Activated CD8-positive, alpha-beta memory T cell treated with anti-CD3 and anti-CD28 coated beads for 4 hours (primary cell): ENCODE measurements at regions not wholly inside any gene's neighbourhood (a gene's known extent, or its start where the extent isn't known, plus 50 kb on each side); places are given as distances from the start of the nearest gene placed in this dataset.
"Not testable (repeated sequence)": the region's sequence is repeated elsewhere in the genome, so short reads cannot be mapped to it uniquely, and the experiment has no call there.

Source experiments
- DNase-seq, 2 donors: peaks; one replicate each; pipeline ENCODE4 v3.0.0-alpha.2; 2020; ENCODE audit warnings: low read depth in 2 of 2

- no peak for DNase-seq
Observed at GRCh38 chr1:232352366-232352765, 277.6 kb downstream of the SIPA1L2 start.

- no peak for DNase-seq
Observed at GRCh38 chr1:232351335-232351734, 278.6 kb downstream of the SIPA1L2 start.

GRCh38 chr1:232346844-232347243 is 283.1 kb downstream of the SIPA1L2 start:
- DNase-seq = no peak

DNA sequence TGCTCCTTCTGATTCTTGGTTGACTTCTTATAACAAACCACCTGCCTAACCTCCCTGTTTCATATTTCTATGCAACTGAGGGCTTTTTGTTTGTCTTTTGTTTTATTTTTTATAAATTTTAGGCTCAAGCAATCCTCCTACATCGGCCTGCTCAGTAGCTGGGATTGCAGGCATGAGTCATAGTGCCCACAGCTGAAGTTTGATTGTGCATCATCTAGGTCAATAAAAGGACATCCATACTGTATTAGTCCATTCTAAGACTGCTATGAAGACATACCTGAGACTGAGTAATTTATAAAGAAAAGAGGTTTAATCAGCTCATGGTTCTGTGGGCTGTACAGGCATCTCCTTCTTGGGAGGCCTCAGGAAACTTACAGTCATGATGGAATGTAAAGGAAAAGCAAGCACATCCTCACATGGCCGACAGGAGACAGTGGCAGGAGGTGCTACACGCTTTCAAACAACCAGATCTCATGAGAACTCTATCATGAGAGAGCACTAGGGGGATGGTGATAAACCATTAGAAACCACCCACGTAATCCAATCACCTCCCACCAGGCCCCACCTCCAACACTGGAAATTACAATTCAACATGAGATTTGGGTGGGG is 285.0 kb downstream of the SIPA1L2 start:
- DNase-seq = no peak

DNA sequence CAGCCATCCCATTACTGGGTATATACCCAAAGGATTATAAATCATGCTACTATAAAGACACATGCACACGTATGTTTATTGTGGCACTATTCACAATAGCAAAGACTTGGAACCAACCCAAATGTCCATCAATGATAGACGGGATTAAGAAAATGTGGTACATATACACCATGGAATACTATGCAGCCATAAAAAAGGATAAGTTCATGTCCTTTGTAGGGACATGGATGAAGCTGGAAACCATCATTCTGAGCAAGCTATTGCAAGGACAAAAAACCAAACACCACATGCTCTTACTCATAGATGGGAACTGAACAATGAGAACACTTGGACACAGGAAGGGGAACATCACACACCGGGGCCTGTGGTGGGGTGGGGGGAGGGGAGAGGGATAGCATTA is 285.7 kb downstream of the SIPA1L2 start:
- not testable (repeated sequence) for DNase-seq

- no peak for DNase-seq
Observed at GRCh38 chr1:232340446-232340845, 289.5 kb downstream of the SIPA1L2 start.

- DNase-seq = no peak
Observed at GRCh38 chr1:232339073-232339472, 290.9 kb downstream of the SIPA1L2 start.

DNA sequence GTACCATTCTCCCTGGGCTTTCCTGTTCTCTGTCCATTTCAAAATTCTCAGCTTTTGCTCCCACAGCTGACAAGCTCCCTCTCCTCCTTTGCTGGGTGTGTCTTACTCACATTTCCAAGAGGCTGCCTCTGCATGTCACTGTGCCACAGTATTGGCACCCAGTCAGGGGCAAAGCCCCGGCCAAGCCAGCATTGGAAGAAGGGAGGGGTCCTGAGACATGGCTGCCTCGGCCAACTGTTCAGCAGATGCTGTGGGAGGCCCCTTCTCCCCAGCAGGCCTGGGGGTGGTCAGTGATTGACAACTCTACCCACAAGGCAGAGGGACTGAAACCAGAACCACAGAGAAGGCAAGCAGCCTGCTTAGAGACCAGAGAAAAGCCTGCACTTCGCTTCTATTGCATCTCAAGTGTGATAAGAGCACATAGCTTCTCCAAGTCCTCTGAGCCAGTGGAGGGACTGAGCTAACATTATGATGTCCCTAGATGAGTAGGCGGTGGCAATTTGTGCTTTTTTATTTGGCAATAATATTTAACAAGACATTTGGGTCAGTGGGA is 294.1 kb downstream of the SIPA1L2 start:
- DNase-seq = no peak

DNA sequence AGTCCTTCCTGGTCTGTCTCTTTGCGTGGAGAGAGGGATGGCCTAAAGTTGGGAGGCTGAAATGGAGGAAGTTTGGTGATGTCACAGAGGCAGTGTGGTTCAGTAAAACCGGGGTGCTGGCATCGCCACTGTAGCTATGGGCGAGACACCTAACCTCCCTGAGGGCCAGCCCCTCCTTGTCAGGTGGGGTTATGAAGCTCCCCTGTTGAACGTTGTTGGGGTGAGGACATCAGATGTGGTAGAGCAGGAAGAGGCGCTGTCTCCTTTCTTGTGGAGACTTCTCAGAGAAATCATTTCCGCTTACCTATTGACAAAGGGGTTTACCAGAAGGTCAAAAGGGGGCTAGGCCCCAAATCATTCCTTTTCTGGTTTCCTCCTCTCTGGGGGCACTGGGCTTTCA is 294.7 kb downstream of the SIPA1L2 start:
- no peak for DNase-seq

DNA sequence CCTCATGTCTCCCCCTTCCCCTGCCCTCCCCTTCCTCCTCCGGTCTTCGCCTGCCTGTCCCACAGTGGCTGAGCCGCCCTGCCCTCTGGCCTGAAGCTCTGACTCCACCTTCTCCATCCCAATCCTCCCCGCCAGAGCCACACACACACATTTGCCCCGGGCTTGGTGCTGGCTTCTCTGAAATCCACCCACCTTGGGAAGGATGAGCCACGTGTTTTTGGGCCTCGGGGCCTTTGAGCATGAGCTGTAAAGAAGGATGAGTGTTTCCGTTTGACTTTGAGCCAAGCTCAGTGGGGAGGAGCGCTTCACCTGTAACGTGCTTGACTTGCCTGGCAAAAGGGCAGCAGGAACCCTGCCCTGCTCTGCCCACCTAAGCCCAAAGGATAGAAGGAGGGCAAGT is 295.1 kb downstream of the SIPA1L2 start:
- no peak for DNase-seq

GRCh38 chr1:232334246-232334645 is 295.7 kb downstream of the SIPA1L2 start:
- no peak for DNase-seq

DNA sequence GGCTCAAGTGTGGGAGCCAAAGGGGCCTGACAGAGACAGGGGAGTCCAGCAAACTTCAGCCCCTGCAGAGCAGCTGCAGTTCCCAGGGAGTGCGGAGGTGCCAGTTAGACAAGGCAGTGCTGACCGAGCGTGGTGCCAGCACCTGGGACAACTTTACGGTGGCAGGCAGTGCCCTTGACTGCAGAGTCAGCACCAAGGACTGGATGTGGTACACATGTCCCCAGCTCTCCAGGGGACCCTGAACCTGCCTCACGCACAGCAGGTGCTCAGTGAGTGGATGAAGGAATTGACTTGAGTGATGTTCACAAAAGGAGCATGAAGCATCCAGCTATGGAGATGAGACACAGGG is 296.5 kb downstream of the SIPA1L2 start:
- no peak for DNase-seq

GRCh38 chr1:232332710-232333418 is 297.1 kb downstream of the SIPA1L2 start:
- not testable (repeated sequence) for DNase-seq

GRCh38 chr1:232329103-232329813 is 300.7 kb downstream of the SIPA1L2 start:
- no peak for DNase-seq

- DNase-seq = no peak
Observed at GRCh38 chr1:232328486-232329102, 301.3 kb downstream of the SIPA1L2 start.

DNA sequence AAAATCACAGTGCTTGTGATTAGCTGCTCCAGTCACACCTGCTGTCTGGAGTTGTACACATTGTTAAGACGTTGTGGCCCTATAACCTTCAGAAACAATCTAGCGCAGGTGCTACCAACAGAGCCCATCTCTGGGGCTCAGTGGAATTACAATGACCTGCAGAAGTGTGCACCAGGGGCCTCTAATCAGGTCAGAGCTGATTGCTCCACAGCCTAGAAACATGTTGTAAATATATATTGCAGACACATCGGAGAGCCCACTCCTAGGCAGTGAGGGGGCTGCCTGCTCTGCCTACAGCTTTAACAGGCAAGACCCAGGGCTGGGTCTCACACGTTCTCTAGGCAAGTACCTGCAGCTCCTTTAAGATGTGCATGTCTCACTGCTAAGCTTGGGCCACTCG is 302.0 kb downstream of the SIPA1L2 start:
- DNase-seq = no peak

DNA sequence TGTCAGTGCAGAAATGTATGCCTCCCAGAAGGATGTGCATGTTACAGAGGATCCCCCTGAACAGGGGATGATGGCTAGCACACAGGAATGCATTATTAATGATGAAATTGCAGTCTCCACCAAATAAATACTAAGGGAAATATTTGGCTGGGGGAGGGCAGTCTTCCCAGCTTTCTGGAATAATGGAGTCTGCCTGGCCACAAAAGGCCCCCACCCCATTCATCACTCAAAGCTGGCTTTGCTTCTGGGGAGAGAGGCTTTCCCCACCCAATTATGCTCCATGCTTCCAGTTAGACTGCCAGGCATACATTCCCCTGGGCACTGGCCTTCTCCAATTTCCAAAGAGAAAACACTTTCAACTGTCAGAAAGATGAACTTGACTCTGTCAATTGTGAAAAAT is 302.7 kb downstream of the SIPA1L2 start:
- DNase-seq = no peak

- no peak for DNase-seq
Observed at GRCh38 chr1:232322162-232322734, 307.7 kb downstream of the SIPA1L2 start.

DNA sequence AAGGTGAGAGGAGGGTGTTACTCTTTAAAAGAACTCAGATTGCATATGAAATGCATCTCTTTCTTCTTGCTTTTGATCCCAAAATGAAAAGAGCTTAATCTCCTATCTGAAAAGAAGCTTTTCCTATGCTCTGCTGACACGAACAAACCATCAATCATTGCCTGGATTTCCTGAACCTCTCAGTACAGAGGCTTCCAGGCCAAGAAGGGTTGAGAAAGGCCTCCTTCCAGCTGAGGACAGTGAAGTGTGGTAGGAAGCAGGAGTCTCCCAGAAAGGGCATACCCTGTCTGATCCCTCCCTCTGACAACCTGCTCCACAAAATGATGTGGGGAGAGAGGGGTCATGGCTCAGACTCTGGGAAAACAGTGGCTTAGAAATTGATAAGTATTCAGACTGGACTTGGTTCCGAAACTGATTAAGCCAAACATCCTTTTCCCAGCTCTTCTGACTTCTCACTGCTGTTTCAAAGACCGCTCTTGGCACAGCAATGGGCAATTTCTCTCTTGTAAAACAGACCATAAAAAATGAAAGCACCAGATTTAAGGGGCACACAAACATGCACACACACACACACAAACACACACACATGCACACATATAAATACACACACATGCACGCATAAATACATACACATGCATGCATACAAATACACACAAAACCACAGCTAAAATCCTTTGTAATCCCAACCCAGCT is 310.3 kb downstream of the SIPA1L2 start:
- DNase-seq = no peak

- no peak for DNase-seq
Observed at GRCh38 chr1:232319072-232319471, 310.9 kb downstream of the SIPA1L2 start.

- no peak for DNase-seq
Observed at GRCh38 chr1:232318143-232318542, 311.8 kb downstream of the SIPA1L2 start.
